H9 (cell line): ENCODE measurements at regions not wholly inside any gene's neighbourhood (a gene's known extent, or its start where the extent isn't known, plus 50 kb on each side); places are given as distances from the start of the nearest gene placed in this dataset.

Experiments used
- DNase-seq: peaks from one replicate; pipeline ENCODE4 v3.0.0-alpha.2; 2017
- H2AFZ ChIP-seq: one replicate; pipeline ENCODE4 v1.6.1; 2013; ENCODE audit warnings: mild to moderate bottlenecking, low read length, control low read depth, moderate library complexity
- H2AK5ac ChIP-seq: 2 replicates; pipeline ENCODE4 v1.6.1; 2013; ENCODE audit warnings: low read length, control low read depth, mixed read lengths; ENCODE audit not compliant: insufficient read length
- H2BK120ac ChIP-seq: one replicate; pipeline ENCODE4 v1.6.1; 2013; ENCODE audit warnings: low read depth, mild to moderate bottlenecking, low read length, control low read depth, inconsistent platforms; ENCODE audit not compliant: poor library complexity, severe bottlenecking
- H2BK12ac ChIP-seq: 2 replicates; pipeline ENCODE4 v1.6.1; 2013; ENCODE audit warnings: low read length, control low read depth, mixed read lengths, low read depth; ENCODE audit not compliant: insufficient read length
- H2BK15ac ChIP-seq: 2 replicates; pipeline ENCODE4 v1.6.1; 2013; ENCODE audit warnings: low read depth, low read length, control low read depth
- H2BK20ac ChIP-seq: one replicate; pipeline ENCODE4 v1.6.1; 2013; ENCODE audit warnings: low read depth, mild to moderate bottlenecking, low read length, control low read depth, inconsistent platforms; ENCODE audit not compliant: poor library complexity, severe bottlenecking
- H2BK5ac ChIP-seq: 2 replicates; pipeline ENCODE4 v1.6.1; 2013; ENCODE audit warnings: low read length, control low read depth, mixed read lengths; ENCODE audit not compliant: insufficient read length
- H3K14ac ChIP-seq: 2 replicates; pipeline ENCODE4 v1.6.1; 2013; ENCODE audit warnings: low read length, control low read depth; ENCODE audit not compliant: insufficient read depth
- H3K18ac ChIP-seq: 2 replicates; pipeline ENCODE4 v1.6.1; 2013; ENCODE audit warnings: low read depth, mild to moderate bottlenecking, mixed read lengths, low read length, control low read depth; ENCODE audit not compliant: insufficient read length
- H3K23ac ChIP-seq: 2 replicates; pipeline ENCODE4 v1.6.1; 2013; ENCODE audit warnings: low read length, control low read depth, mixed read lengths, low read depth; ENCODE audit not compliant: insufficient read length
- H3K23me2 ChIP-seq: 2 replicates; pipeline ENCODE4 v1.6.1; 2013; ENCODE audit warnings: low read depth, mild to moderate bottlenecking, mixed read lengths, low read length, control low read depth; ENCODE audit not compliant: insufficient read length, poor library complexity, severe bottlenecking
- H3K27ac ChIP-seq: 2 replicates; pipeline ENCODE4 v1.5.1; 2013; ENCODE audit warnings: low read length, control low read depth, mixed read lengths, low read depth; ENCODE audit not compliant: insufficient read length
- H3K27me3 ChIP-seq: 2 replicates; pipeline ENCODE4 v1.6.1; 2013; ENCODE audit warnings: low read length, control low read depth, inconsistent platforms; ENCODE audit not compliant: insufficient read depth
- H3K4ac ChIP-seq: 2 replicates; pipeline ENCODE4 v1.6.1; 2013; ENCODE audit warnings: low read depth, mild to moderate bottlenecking, control low read depth, inconsistent platforms, low read length, moderate library complexity
- H3K4me1 ChIP-seq: 2 replicates; pipeline ENCODE4 v1.6.1; 2013; ENCODE audit warnings: low read length, control low read depth, inconsistent platforms; ENCODE audit not compliant: insufficient read depth
- H3K4me2 ChIP-seq: 2 replicates; pipeline ENCODE4 v1.6.1; 2013; ENCODE audit warnings: low read length, control low read depth, mixed read lengths; ENCODE audit not compliant: insufficient read length, insufficient read depth
- H3K56ac ChIP-seq: 2 replicates; pipeline ENCODE4 v1.6.1; 2013; ENCODE audit warnings: low read depth, mild to moderate bottlenecking, mixed read lengths, low read length, control low read depth; ENCODE audit not compliant: insufficient read length
- H3K79me1 ChIP-seq: 2 replicates; pipeline ENCODE4 v1.6.1; 2013; ENCODE audit warnings: low read depth, mild to moderate bottlenecking, moderate library complexity, low read length, control low read depth, inconsistent platforms; ENCODE audit not compliant: insufficient read depth, poor library complexity, severe bottlenecking
- H3K79me2 ChIP-seq: 2 replicates; pipeline ENCODE4 v1.6.1; 2013; ENCODE audit warnings: low read length, control low read depth, inconsistent platforms; ENCODE audit not compliant: insufficient read depth
- H3K9ac ChIP-seq: 2 replicates; pipeline ENCODE4 v1.6.1; 2013; ENCODE audit warnings: low read length, control low read depth, mixed read lengths; ENCODE audit not compliant: insufficient read length; ENCODE audit errors: extremely low read depth
- H3K9me3 ChIP-seq: one replicate; pipeline ENCODE4 v1.6.1; 2013; ENCODE audit warnings: low read depth, low read length, inconsistent platforms; ENCODE audit not compliant: control insufficient read depth
- H3T11ph ChIP-seq: one replicate; pipeline ENCODE4 v1.6.1; 2013; ENCODE audit warnings: mild to moderate bottlenecking, low read length, control low read depth, inconsistent platforms
- H4K20me1 ChIP-seq: one replicate; pipeline ENCODE4 v1.6.1; 2013; ENCODE audit not compliant: control insufficient read depth, insufficient read length, insufficient read depth
- H4K5ac ChIP-seq: 2 replicates; pipeline ENCODE4 v1.6.1; 2013; ENCODE audit warnings: low read depth, mild to moderate bottlenecking, mixed read lengths, low read length, control low read depth; ENCODE audit not compliant: insufficient read length
- H4K8ac ChIP-seq: replicated peaks from 2 replicates; pipeline ENCODE4 v1.6.1; 2013; ENCODE audit warnings: low read length, control low read depth, mixed read lengths, low read depth; ENCODE audit not compliant: insufficient read length
- H4K91ac ChIP-seq: 2 replicates; pipeline ENCODE4 v1.6.1; 2013; ENCODE audit warnings: low read depth, mild to moderate bottlenecking, moderate library complexity, mixed read lengths, low read length, control low read depth; ENCODE audit not compliant: insufficient read length
- H3K27ac Mint-ChIP-seq, 3 experiments: 2 replicates in 2 of 3; 3 replicates in 1 of 3; pipeline ENCODE4 v1.8.0; 2020 to 2021; ENCODE audit warnings: mixed read lengths in 3 of 3, mild to moderate bottlenecking in 1 of 3, moderate library complexity in 1 of 3
- H3K27me3 Mint-ChIP-seq: 2 replicates; pipeline ENCODE4 v1.8.0; 2021; ENCODE audit warnings: low read depth, mild to moderate bottlenecking, moderate library complexity, mixed read lengths
- H3K36me3 Mint-ChIP-seq, 3 experiments: 2 replicates in 2 of 3; 3 replicates in 1 of 3; pipeline ENCODE4 v1.8.0; 2020 to 2021; ENCODE audit warnings: low read depth in 3 of 3, mixed read lengths in 3 of 3; ENCODE audit not compliant: insufficient read depth in 1 of 3
- H3K4me1 Mint-ChIP-seq, 2 experiments: 2 replicates each; pipeline ENCODE4 v1.8.0; 2020; ENCODE audit warnings: mixed read lengths in 2 of 2
- H3K4me3 Mint-ChIP-seq, 2 experiments: 2 replicates in 1 of 2; 3 replicates in 1 of 2; pipeline ENCODE4 v1.8.0; 2020 to 2021; ENCODE audit warnings: mild to moderate bottlenecking in 2 of 2, mixed read lengths in 2 of 2, moderate library complexity in 1 of 2
- H3K9me3 Mint-ChIP-seq, 2 experiments: 2 replicates in 1 of 2; 3 replicates in 1 of 2; pipeline ENCODE4 v1.8.0; 2020; ENCODE audit warnings: mild to moderate bottlenecking in 2 of 2, mixed read lengths in 2 of 2, moderate library complexity in 1 of 2
- WGBS: extraction: QIAGEN DNeasy Blood & Tissue Kit; methylation state at CpG from one replicate; pipeline ENCODE4 v1.1.7; 2013; ENCODE audit warnings: missing lambda C conversion rate, low lambda C conversion rate, mixed read lengths; ENCODE audit not compliant: insufficient read length; ENCODE audit errors: extremely low coverage; 5-methylcytosine and 5-hydroxymethylcytosine counted together
- TF ChIP-seq, protein P1 (sequence below): fragments of 200-600 bp; sonication (generic); conservative IDR thresholded peaks from 3 replicates; pipeline ENCODE4 v1.8.0; 2021; ENCODE audit warnings: antibody characterized with exemption, mild to moderate bottlenecking

DNA sequence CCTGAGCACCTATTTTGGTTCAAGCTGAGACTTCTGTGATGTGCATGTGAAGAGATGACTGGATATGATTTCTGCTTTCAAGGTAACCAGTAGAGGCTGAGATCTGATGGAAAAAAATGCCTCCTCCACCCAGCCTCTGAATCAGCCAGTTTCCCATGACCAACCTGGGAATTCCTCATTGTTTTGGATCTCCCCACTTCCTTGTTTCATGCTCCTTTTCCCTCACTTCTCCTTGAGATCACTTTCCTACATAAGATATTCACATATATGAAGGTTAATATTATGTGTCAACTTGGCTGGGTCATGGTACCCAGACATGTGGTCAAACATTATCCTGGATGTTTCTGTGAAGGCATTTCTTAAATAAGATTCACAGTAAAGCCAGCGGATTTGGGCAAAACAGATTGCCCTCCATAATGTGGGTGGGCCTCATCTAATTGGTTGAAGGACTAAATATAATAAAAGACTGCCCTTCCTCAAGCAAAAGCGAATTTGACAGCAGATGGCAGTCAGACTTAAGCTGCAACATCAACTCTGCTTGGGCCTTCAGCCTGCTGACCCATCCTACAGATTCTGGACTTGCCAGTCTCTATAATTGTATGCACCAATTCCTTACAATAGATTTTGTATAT is 379.4 kb downstream of the TNS1 start:
- no peak for DNase-seq
- Histone ChIP-seq H3K4ac (no peak overlapping the region), H3K9me3 (no peaks in the 10 kb centered on the region), H3K79me1 (no peaks in the 10 kb centered on the region), H4K91ac (no peak overlapping the region), H3K23me2 (no peaks in the 10 kb centered on the region), H3K9ac (no peak overlapping the region), H3K56ac (no peak overlapping the region), H3K18ac (no peak overlapping the region), H2BK5ac (no peak overlapping the region), H4K8ac (no peak overlapping the region), H2BK12ac (no peak overlapping the region), H3K4me2 (no peak overlapping the region), H2BK15ac (no peak overlapping the region), H3K27ac (no peak overlapping the region), H2AK5ac (no peak overlapping the region), H3K23ac (no peak overlapping the region), H4K5ac (no peak overlapping the region), H3K79me2 (no peaks in the 10 kb centered on the region), H4K20me1 (no peaks in the 10 kb centered on the region), H2AFZ (no peak overlapping the region), H2BK120ac (no peak overlapping the region), H3K27me3 (no peaks in the 10 kb centered on the region), H3T11ph (no peak overlapping the region), H3K4me1 (no peaks in the 10 kb centered on the region; the same call in 1 of the 2 replicates), H3K14ac (no peak overlapping the region), H2BK20ac (no peak overlapping the region)
- no peaks in the 10 kb centered on the region for H3K36me3 Mint-ChIP-seq
- H3K9me3 Mint-ChIP-seq: no peaks in the 10 kb centered on the region
- no peaks in the 10 kb centered on the region; the same call in 1 of the 2 replicates for H3K27me3 Mint-ChIP-seq
- H3K4me1 Mint-ChIP-seq: peaks cover 21 to 31% of the 10 kb centered on the region in 2 experiments
- H3K27ac Mint-ChIP-seq: no peak overlapping the region; a peak in 1 of 7 replicates
- WGBS: no CpG with 5 or more reads among the region's 2 CpGs
- H3K4me3 Mint-ChIP-seq: no peak overlapping the region
- TF ChIP-seq, protein P1, sequence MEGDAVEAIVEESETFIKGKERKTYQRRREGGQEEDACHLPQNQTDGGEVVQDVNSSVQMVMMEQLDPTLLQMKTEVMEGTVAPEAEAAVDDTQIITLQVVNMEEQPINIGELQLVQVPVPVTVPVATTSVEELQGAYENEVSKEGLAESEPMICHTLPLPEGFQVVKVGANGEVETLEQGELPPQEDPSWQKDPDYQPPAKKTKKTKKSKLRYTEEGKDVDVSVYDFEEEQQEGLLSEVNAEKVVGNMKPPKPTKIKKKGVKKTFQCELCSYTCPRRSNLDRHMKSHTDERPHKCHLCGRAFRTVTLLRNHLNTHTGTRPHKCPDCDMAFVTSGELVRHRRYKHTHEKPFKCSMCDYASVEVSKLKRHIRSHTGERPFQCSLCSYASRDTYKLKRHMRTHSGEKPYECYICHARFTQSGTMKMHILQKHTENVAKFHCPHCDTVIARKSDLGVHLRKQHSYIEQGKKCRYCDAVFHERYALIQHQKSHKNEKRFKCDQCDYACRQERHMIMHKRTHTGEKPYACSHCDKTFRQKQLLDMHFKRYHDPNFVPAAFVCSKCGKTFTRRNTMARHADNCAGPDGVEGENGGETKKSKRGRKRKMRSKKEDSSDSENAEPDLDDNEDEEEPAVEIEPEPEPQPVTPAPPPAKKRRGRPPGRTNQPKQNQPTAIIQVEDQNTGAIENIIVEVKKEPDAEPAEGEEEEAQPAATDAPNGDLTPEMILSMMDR: no peak
